T-helper 2 cell (primary cell): ENCODE measurements at regions not wholly inside any gene's neighbourhood (a gene's known extent, or its start where the extent isn't known, plus 50 kb on each side); places are given as distances from the start of the nearest gene placed in this dataset.

Experiments
- DNase-seq, 5 experiments: peaks; one replicate each; pipeline versions ENCODE4 v3.0.0 to v3.0.0-alpha.2; 2012 to 2022

DNA sequence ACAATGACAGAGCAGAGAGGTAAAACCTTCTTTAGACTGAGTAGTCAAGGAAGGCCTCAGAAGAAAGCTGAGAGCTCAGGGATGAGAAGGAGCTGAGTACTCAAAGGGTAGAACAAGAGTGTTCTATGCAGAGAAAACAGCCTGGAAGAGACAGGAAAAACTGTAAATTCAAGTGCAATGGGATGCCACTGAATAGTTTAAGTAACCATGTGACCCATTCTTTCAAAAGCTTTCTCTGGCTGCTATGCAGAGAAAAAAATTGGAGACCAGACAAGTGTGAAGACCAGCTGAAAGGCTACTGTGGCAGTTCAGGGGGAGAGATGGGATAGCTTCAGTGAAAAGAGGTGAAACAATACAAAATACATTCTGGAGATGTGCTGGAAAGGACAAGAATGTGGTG is 61.3 kb upstream of the RNF38 start:
- DNase-seq, result no peak

DNA sequence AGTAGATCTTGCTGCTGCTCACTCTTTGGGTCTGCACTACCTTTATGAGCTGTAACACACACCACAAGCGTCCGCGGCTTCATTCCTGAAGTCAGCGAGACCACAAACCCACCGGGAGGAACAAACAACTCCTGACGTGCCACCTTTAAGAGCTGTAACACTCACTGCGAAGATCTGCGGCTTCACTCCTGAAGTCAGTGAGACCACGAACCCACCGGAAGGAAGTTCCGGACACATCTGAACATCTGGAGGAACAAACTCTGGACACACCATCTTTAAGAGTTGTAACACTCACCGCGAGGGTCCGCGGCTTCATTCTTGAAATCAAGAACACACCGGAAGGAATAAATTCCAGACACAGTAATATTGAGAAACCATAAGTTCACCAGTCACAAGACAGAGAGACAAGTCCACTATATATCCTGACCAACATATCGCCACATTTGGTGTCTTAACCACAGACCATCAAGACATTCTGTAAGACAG is 58.4 kb upstream of the RNF38 start:
- peak in 4 of 5 experiments; percentile 39 to 95 (median 62) for DNase-seq

DNA sequence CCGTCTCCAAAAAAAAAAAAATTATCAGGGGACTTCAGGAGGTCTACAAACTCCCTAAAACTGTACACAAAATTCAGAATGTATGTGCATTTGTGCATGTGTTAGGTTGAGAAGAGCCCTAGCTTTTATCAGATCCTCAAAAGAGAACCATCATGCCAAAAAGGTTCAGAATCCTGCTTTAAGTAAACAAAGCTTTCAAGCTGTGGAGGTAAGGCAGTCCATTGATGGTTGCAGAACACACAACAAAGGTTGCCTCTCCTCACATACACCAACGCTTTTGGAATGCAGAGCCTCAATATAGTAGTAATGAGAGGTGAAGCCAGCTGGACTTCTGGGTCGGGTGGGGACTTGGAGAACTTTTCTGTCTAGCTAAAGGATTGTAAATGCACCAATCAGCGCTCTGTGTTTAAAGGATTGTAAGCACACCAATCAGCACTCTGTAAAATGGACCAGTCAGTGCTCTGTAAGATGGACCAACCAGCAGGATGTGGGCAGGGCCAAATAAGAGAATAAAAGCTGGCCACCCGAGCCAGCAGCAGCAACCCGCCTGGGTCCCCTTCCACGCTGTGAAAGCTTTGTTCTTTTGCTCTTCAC is 57.9 kb upstream of the RNF38 start:
- no peak for DNase-seq

DNA sequence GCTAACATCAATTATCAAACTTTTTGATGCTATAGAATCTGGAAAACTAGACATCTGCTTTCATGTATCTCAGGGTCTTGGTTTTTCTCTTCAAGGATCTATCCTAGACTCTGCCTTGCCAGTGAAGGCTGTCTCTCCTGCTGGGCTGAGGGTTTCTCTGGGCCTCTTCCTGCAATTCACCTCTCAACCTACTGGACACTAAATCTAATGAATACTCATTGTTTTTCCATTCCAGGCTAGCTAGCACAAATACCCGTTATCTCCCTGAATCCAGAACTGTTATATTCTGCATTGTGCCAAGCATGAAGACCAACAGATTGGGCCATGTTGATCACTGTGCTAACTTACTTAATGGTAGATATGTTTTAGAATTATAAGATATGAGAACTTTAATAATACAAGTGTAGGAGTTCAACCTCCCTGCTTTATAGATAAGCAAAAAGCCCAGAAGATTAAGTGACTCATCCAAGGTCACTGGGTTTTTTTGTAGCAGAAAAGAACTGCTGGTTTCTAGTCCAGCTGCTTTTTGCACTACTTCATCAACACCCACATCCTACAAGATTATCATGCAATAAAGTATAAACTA is 56.5 kb upstream of the RNF38 start:
- no peak for DNase-seq

DNA sequence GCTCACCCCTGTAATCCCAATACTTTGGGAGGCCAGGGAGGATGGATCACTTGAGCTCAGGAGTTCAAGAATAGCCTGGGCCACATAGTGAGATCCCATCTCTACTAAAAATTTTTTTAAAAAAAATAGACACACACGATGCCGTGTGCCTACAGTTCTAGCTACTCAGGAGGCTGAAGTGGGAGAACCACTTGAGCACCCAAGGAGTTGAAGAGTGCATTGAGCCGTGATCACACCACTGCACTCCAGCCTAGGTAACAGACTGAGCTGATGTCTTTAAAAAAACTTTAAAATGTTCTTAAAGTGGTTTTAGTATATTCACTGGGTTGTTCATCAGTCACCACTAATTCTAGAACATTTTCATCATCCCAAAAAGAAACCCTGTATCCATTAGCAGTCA is 51.9 kb upstream of the RNF38 start:
- no peak for DNase-seq

DNA sequence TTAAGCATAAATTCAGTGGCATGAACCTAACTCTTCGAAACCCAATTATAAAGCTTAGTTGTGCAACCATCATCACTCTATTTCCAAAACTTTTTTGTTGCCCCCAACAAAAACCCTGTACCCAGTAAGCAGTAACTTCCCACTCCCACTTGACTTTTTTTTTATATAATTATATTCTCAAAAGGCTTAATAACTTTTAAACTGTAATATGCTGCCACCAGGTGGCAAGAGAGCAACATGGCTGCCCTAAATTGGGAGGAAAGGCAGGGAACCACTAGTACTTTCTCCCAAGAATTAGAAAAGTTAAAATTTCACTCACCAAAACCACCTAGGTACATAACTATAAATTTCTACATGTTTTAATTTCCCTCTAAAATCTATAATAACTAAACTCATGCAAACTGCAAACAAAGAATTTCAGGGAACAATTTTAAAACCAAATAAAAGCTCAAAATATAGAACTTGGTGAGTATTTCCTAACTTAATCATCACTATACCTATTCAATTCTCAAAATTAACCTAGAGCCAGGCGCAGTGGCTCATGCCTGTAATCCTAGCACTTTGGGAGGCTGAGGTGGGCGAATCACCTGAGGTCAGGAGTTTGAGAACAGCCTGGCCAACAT is 50.2 kb upstream of the RNF38 start:
- peak in 1 of 5 experiments; percentile 26 for DNase-seq
